GM12891 (cell line): ENCODE measurements at regions not wholly inside any gene's neighbourhood (a gene's known extent, or its start where the extent isn't known, plus 50 kb on each side); places are given as distances from the start of the nearest gene placed in this dataset.

Source experiments
- DNase-seq: peaks from one replicate; pipeline ENCODE4 v3.0.0; 2011; ENCODE audit warnings: low spot score; ENCODE audit not compliant: insufficient read length
- FAIRE-seq: peaks from 2 replicates; lab custom pipeline; 2011; peaks lifted over from hg19 to GRCh38; lab: Jason Lieb, UNC
- PAX5 ChIP-seq: IDR thresholded peaks from 2 replicates; pipeline ENCODE4 v1.6.1; 2011; ENCODE audit warnings: low read length, moderate library complexity, mild to moderate bottlenecking; ENCODE audit not compliant: insufficient read depth, severe bottlenecking
- POLR2A ChIP-seq: IDR thresholded peaks from 2 replicates; pipeline ENCODE4 v1.6.1; 2011; ENCODE audit warnings: low read depth, low read length, control low read depth
- POLR2AphosphoS5 ChIP-seq: IDR thresholded peaks from 2 replicates; pipeline ENCODE4 v1.6.1; 2011; ENCODE audit warnings: low read depth, low read length, control low read depth
- POU2F2 ChIP-seq: IDR thresholded peaks from 2 replicates; pipeline ENCODE4 v1.6.1; 2011; ENCODE audit warnings: low read depth, mild to moderate bottlenecking, control low read depth, low read length, moderate library complexity
- SPI1 ChIP-seq: IDR thresholded peaks from 2 replicates; pipeline ENCODE4 v1.6.1; 2011; ENCODE audit warnings: low read depth, low read length, control low read depth
- TAF1 ChIP-seq: IDR thresholded peaks from 2 replicates; pipeline ENCODE4 v1.6.1; 2011; ENCODE audit warnings: low read depth, low read length, control low read depth

DNA sequence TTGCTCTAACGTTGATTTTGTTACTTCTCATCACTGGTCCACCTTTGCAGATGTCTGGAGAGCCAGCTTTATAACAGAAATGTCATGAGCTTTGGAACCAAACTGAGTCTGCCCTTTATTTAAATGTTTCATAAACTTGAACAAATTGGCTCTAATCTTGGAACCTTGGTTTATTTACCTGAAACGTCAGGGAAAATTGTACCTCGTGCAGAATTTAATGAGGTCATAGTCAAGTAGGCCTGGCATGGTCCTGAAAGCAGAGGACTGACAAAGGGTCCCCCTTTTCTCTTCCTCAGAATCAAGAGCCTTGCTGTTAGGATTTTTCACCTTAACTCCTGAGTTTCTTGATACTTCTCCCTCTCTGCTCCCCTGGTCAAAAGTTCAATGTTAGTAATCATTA lies 828.0 kb downstream of the GRID1 start:
- FAIRE-seq (no peak), DNase-seq (no peak)
- TF ChIP-seq POU2F2 (no peak), PAX5 (no peak), SPI1 (no peak), POLR2AphosphoS5 (no peak), TAF1 (no peak), POLR2A (no peak)

DNA sequence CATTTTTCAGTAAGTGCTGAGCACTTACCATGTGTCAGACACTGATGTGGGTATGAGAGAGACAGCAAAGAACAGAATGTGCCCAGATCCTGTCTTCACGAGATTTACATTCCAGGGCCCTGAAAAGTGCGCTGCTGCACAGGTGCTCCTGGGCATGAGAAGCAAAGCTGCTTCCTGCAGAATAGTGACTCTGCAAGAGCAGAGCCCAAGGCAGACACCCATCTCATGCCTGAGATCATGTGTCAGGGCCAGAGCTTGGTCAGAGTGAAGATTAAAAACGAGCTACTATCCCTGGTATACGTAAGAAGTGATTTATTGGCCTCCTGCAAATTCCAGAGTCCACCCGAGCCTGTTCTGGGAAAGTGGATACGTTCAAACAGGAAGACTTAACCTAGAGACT lies 824.4 kb downstream of the GRID1 start:
- DNase-seq (no peak), FAIRE-seq (no peak)
- TF ChIP-seq PAX5 (no peak), SPI1 (no peak), POU2F2 (no peak), POLR2AphosphoS5 (no peak)

DNA sequence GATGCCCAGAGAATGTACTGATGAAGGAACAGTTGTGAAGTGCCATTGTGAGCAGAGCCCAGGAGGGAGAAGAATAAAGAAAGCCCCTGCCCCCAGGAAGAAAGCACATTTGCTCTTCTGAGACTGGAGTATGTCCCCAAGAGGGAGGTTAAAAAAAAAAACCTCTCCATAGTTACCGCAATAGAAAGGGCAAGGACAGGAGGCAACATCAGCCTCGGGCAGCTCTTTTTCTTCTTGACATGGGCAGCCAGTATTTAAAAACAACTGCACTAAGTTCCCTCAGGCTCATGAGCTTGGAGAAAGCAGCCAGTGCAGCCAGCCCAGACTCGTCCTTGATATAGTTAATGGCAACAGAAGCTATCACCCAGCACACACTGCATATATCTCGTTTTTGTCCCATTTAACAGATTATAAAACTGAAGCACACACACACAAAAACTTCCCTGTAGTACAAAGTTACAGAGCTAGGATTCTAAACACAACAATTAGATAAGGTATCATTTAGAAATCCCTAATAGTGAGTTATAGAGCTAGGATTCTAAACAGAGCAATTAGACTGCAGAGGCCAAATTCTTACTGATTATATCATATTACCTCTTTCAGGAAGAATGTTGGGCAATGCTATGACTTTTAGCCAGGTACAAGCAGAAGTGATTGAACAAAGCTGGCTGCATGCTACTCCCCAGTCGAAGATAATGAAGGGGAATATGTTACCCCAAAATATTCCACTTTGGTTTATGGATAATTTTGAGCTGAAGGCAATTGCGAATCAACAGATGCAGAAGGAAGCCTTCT lies 823.5 kb downstream of the GRID1 start:
- DNase-seq (no peak), FAIRE-seq (no peak)
- TF ChIP-seq POLR2A (no peak), PAX5 (no peak), TAF1 (no peak)

DNA sequence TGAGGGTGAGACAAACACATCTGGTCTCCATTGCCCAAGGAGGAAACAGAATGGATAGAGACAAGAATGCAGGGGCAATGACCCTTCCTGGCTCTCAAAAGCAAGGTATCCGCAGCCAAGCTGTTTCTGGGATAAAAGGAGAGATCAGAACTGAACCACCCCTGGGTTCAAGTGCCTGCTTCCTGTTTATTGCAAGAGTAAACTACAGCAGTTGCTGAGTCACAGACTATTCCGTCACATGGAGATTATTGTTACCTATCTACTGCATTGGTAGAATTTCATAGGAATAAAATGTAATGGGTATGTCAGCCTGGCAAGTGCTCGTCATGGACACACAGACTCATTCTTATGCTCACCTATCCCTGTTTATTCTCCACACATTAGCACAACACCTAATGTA lies 821.6 kb downstream of the GRID1 start:
- TF ChIP-seq POLR2A (no peak), PAX5 (no peak), POLR2AphosphoS5 (no peak), SPI1 (no peak), TAF1 (no peak), POU2F2 (no peak)
- no peak for DNase-seq
- FAIRE-seq = no peak

DNA sequence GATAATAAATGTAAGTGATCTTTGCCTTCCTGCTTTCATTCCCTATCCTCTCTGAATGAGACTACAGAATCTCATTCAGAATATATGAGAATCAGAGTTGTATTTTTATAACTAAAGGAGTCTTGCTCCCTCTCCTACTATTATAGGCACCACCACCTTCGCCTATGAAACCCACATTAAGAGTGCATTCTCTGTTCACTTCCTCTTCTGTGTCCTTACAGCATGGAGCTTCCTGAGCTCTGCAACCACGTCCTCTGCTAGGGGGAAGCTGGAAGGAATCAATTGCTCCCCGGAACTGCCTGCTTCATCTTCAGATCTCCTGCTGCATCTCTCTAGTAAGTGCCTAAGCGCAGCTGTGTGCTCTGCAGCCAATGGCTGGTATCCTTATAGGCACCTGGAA lies 820.7 kb downstream of the GRID1 start:
- FAIRE-seq (no peak), DNase-seq (no peak)
- TF ChIP-seq TAF1 (no peak), SPI1 (peak; percentile 81), POLR2AphosphoS5 (no peak), POU2F2 (no peak)

DNA sequence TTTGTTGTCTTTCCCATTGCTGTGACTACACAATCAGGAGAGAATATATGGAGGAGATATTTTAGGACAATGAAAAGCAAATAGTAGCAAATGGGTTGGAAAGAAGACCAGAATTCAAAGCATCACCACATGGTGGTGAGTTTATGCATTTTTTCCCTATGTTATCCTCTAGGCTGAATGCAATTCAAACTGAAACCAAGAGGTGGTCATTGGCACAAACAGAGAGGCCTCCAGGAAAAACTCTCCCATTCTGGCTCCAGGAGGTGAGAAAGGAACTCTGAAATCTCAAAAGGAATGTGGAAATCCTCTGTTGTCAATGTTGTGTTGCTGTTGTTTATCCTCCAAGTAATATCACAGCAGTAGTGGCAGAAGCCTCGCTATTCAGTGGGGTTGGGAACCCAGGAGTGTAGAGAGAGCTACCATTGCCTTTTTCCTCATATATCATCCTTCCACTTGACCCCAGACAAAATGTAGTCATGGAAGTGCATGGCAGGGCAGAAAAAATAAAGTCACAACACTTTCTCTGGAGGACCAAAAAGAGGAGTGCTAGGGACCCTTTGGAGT lies 819.1 kb downstream of the GRID1 start:
- no peak for FAIRE-seq
- DNase-seq = no peak
- no peak for TF ChIP-seq TAF1
- no peak for TF ChIP-seq SPI1

DNA sequence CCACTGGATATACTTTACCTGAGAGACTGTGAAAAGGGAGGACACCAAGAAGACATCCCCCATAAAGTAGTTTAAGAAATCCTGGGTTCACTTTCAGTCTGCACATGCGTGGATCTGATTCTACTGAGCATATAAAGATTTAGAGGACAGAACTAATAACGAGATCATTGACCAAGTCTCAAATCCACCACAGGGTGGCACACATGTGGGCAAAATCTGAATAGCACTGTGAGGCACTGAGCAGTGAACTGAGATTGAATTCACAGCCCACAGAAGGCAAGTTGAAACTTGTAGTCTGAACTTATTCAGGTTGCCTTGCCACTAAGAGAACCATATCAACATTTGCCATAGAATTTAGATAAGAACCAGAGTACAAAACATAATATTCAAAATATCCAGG lies 818.6 kb downstream of the GRID1 start:
- DNase-seq (no peak), FAIRE-seq (peak; percentile 55)
- TF ChIP-seq TAF1 = no peak
- no peak for TF ChIP-seq POLR2A
- no peak for TF ChIP-seq PAX5
- no peak for TF ChIP-seq SPI1
- TF ChIP-seq POU2F2 = no peak
- no peak for TF ChIP-seq POLR2AphosphoS5
